Left lung (tissue), 4 donors: ENCODE measurements at regions not wholly inside any gene's neighbourhood (a gene's known extent, or its start where the extent isn't known, plus 50 kb on each side); places are given as distances from the start of the nearest gene placed in this dataset.
A peak's percentile ranks its signal among the peaks of the same experiment; 100 is the strongest.

Source experiments
- ATAC-seq: fragments of 200-7000 bp; cut with Tn5 transposase; one replicate; pipeline ENCODE4 v1.9.1; 2020; ENCODE audit warnings: moderate library complexity
- DNase-seq, 4 donors: peaks; one replicate each; pipeline ENCODE4 v3.0.0-alpha.2; 2013 to 2020
- H3K27ac ChIP-seq, 2 donors: fragments of 200-600 bp; sonication (generic) in 1 of 2; one replicate each; pipeline versions ENCODE4 v1.5.0 to v1.8.0; 2020 to 2021
- H3K27me3 ChIP-seq, 2 donors: fragments of 200-600 bp; sonication (generic) in 1 of 2; one replicate each; pipeline versions ENCODE4 v1.5.0 to v1.8.0; 2020 to 2021
- H3K36me3 ChIP-seq, 2 donors: fragments of 200-600 bp; sonication (generic) in 1 of 2; one replicate each; pipeline versions ENCODE4 v1.5.0 to v1.8.0; 2020 to 2021
- H3K4me1 ChIP-seq, 2 donors: fragments of 200-600 bp; one replicate each; pipeline ENCODE4 v1.8.0; 2021
- H3K4me3 ChIP-seq, 2 donors: fragments of 200-600 bp; sonication (generic) in 1 of 2; one replicate each; pipeline versions ENCODE4 v1.5.0 to v1.8.0; 2020 to 2021; ENCODE audit warnings: mild to moderate bottlenecking in 1 of 2
- H3K9me3 ChIP-seq, 2 donors: fragments of 200-600 bp; sonication (generic) in 1 of 2; one replicate each; pipeline versions ENCODE4 v1.5.0 to v1.8.0; 2020 to 2021
- CTCF ChIP-seq, 2 donors: fragments of 200-600 bp; sonication (generic) in 1 of 2; IDR thresholded peaks; one replicate each; pipeline versions ENCODE4 v1.5.0 to v1.8.0; 2021; ENCODE audit warnings: antibody characterized with exemption in 2 of 2
- intact Hi-C, 2 donors: fragments of 100-400 bp; cut with DNase I; formaldehyde crosslinking; loops; one replicate each; pipeline versions ENCODE4 v1.11.2 to v1.14.2; 2022
- donor health status: DM: no; HTN: yes; CAD: no.
- donor health status: DM: no; HTN: no; CAD: no.

- no peak overlapping the region for H3K27ac ChIP-seq
- intact Hi-C loops = no loop called here
- no peaks in the 10 kb centered on the region for H3K36me3 ChIP-seq
- DNase-seq (no peak), ATAC-seq (no peak)
- no peak overlapping the region for H3K4me3 ChIP-seq
- H3K27me3 ChIP-seq = peaks cover 0 to 60% of the 10 kb centered on the region in 2 donors
- no peak for TF ChIP-seq CTCF (IDR thresholded peaks at IDR 0.05)
- no peaks in the 10 kb centered on the region for H3K9me3 ChIP-seq
- H3K4me1 ChIP-seq = no peaks in the 10 kb centered on the region
These were observed 309.8 kb downstream of the MATN1 start for GRCh38 chr1:30413606-30414005.

- intact Hi-C loops = no loop called here
- H3K4me3 ChIP-seq = no peak overlapping the region
- ATAC-seq (no peak), DNase-seq (no peak)
- H3K27ac ChIP-seq = no peak overlapping the region
- TF ChIP-seq CTCF (IDR thresholded peaks at IDR 0.05) = no peak
- H3K4me1 ChIP-seq = no peaks in the 10 kb centered on the region
- no peaks in the 10 kb centered on the region for H3K36me3 ChIP-seq
- H3K27me3 ChIP-seq = peaks cover 0 to 63% of the 10 kb centered on the region in 2 donors
- no peaks in the 10 kb centered on the region for H3K9me3 ChIP-seq
These were observed 310.3 kb downstream of the MATN1 start for GRCh38 chr1:30413111-30413440.

- no peak for ATAC-seq
- Histone ChIP-seq H3K27me3 (peaks cover 0 to 68% of the 10 kb centered on the region in 2 donors), H3K4me1 (no peaks in the 10 kb centered on the region), H3K4me3 (no peak overlapping the region), H3K9me3 (no peaks in the 10 kb centered on the region), H3K27ac (no peak overlapping the region), H3K36me3 (no peaks in the 10 kb centered on the region)
- TF ChIP-seq CTCF (IDR thresholded peaks at IDR 0.05) = no peak
- intact Hi-C loops = no loop called here
- peak in 1 of 4 donors; percentile 12 for DNase-seq
These were observed 310.9 kb downstream of the MATN1 start for GRCh38 chr1:30412241-30413110.

GRCh38 chr1:30411206-30411605, 312.2 kb downstream of the MATN1 start:
- ATAC-seq (no peak), DNase-seq (peak in 1 of 4 donors; percentile 1)
- no peak overlapping the region for H3K27ac ChIP-seq
- intact Hi-C loops = no loop called here
- peaks cover 0 to 72% of the 10 kb centered on the region in 2 donors for H3K27me3 ChIP-seq
- H3K36me3 ChIP-seq = no peaks in the 10 kb centered on the region
- TF ChIP-seq CTCF (IDR thresholded peaks at IDR 0.05) = no peak
- H3K4me3 ChIP-seq = no peak overlapping the region
- H3K4me1 ChIP-seq = no peaks in the 10 kb centered on the region
- H3K9me3 ChIP-seq = no peaks in the 10 kb centered on the region

GRCh38 chr1:30410153-30410851, 313.1 kb downstream of the MATN1 start:
- Histone ChIP-seq H3K4me1 (no peaks in the 10 kb centered on the region), H3K9me3 (no peaks in the 10 kb centered on the region), H3K27ac (no peak overlapping the region), H3K4me3 (no peak overlapping the region), H3K27me3 (peaks cover 0 to 69% of the 10 kb centered on the region in 2 donors), H3K36me3 (no peaks in the 10 kb centered on the region)
- no peak for TF ChIP-seq CTCF (IDR thresholded peaks at IDR 0.05)
- intact Hi-C loops = no loop called here
- ATAC-seq = no peak
- peak in 1 of 4 donors; percentile 14 for DNase-seq
